ENCODE measurements at regions not wholly inside any gene's neighbourhood (a gene's known extent, or its start where the extent isn't known, plus 50 kb on each side); places are given as distances from the start of the nearest gene placed in this dataset.

- TF ChIP-seq, protein P1, sequence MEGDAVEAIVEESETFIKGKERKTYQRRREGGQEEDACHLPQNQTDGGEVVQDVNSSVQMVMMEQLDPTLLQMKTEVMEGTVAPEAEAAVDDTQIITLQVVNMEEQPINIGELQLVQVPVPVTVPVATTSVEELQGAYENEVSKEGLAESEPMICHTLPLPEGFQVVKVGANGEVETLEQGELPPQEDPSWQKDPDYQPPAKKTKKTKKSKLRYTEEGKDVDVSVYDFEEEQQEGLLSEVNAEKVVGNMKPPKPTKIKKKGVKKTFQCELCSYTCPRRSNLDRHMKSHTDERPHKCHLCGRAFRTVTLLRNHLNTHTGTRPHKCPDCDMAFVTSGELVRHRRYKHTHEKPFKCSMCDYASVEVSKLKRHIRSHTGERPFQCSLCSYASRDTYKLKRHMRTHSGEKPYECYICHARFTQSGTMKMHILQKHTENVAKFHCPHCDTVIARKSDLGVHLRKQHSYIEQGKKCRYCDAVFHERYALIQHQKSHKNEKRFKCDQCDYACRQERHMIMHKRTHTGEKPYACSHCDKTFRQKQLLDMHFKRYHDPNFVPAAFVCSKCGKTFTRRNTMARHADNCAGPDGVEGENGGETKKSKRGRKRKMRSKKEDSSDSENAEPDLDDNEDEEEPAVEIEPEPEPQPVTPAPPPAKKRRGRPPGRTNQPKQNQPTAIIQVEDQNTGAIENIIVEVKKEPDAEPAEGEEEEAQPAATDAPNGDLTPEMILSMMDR (IDR thresholded peaks at IDR 0.05), result no peak
- no peaks in the 10 kb centered on the region for H3K4me1 ChIP-seq
- no peaks in the 10 kb centered on the region for H3K36me3 ChIP-seq (ENCODE audit: insufficient read depth in 1 of 2, low read depth in 1 of 2)
- no peak overlapping the region for H3K4me3 ChIP-seq
- WGBS, 3 donors, result 75 to 79% (median 79%) methylated on average over 4 of the region's 4 CpGs
- no peak for ATAC-seq
- no peak for DNase-seq
- H3K27me3 ChIP-seq (ENCODE audit: insufficient read depth in 3 of 3, low read length in 2 of 3), result no peaks in the 10 kb centered on the region
- intact Hi-C loops (cut with DNase I), result no loop called here
- no peak overlapping the region for H3K27ac ChIP-seq
- no peaks in the 10 kb centered on the region for H3K9me3 ChIP-seq
Observed at GRCh38 chr13:78844106-78844505, 185.2 kb upstream of the OBI1 start.

DNA sequence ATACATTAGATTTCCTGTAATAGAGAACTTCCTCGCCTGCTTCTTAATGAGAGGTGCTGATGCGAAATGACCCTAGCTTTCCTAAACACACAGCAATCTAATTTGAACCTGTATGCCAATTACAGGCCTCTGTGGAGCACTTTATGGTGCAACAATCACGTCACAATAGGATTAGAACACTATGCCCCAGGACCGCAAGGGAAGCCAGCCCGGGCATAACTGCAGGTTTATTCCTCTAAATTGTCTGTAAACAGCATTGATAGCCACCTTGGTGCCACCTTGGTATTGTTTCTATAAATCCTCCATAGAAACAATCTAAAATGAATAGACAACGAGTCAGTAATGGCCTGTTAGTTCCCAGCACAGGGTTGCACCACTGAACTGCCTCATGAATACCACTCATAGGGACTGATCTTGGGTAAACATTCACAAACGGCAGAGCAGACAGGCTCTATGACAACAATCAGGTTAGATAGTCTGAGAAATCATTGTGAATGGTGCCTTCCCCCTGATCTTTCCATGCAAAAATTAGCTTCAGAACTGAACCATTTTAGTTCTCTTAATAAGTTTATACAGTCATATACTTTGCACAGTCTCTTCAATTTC is 182.5 kb upstream of the OBI1 start:
- no peak for ATAC-seq
- 43 to 47% (median 46%) methylated on average over 7 of the region's 7 CpGs for WGBS, 3 donors

GRCh38 chr13:78836238-78836784 is 177.4 kb upstream of the OBI1 start:
- DNase-seq, result no peak
- TF ChIP-seq, protein P1 (IDR thresholded peaks at IDR 0.05), result no peak
- intact Hi-C loops (cut with DNase I), result no loop called here
- WGBS, 3 donors, result 50 to 65% (median 57%) methylated on average over 3 of the region's 3 CpGs
- Histone ChIP-seq H3K9me3 (no peaks in the 10 kb centered on the region), H3K27ac (no peak overlapping the region), H3K36me3 (ENCODE audit: insufficient read depth in 1 of 2, low read depth in 1 of 2) (no peaks in the 10 kb centered on the region), H3K27me3 (ENCODE audit: insufficient read depth in 3 of 3, low read length in 2 of 3) (no peaks in the 10 kb centered on the region), H3K4me3 (no peak overlapping the region), H3K4me1 (no peaks in the 10 kb centered on the region)
- no peak for ATAC-seq

More for the DNA sequence above, 182.5 kb upstream of the OBI1 start:
- Histone ChIP-seq H3K27me3 (ENCODE audit: insufficient read depth in 3 of 3, low read length in 2 of 3) (no peaks in the 10 kb centered on the region), H3K4me1 (no peaks in the 10 kb centered on the region), H3K4me3 (no peak overlapping the region), H3K9me3 (no peaks in the 10 kb centered on the region), H3K36me3 (ENCODE audit: insufficient read depth in 1 of 2, low read depth in 1 of 2) (no peaks in the 10 kb centered on the region), H3K27ac (no peak overlapping the region)
- intact Hi-C loops (cut with DNase I), result no loop called here
- TF ChIP-seq, protein P1 (IDR thresholded peaks at IDR 0.05), result no peak
- DNase-seq, result no peak

GRCh38 chr13:78832461-78832860 is 173.5 kb upstream of the OBI1 start:
- TF ChIP-seq, protein P1 (IDR thresholded peaks at IDR 0.05), result no peak
- intact Hi-C loops (cut with DNase I), result no loop called here
- 46 to 49% (median 47%) methylated on average over 3 of the region's 3 CpGs for WGBS, 3 donors
- H3K36me3 ChIP-seq (ENCODE audit: insufficient read depth in 1 of 2, low read depth in 1 of 2), result no peaks in the 10 kb centered on the region
- DNase-seq (no peak), ATAC-seq (no peak)
- H3K27me3 ChIP-seq (ENCODE audit: insufficient read depth in 3 of 3, low read length in 2 of 3), result no peaks in the 10 kb centered on the region
- no peak overlapping the region for H3K27ac ChIP-seq
- no peak overlapping the region for H3K4me3 ChIP-seq
- H3K4me1 ChIP-seq, result no peaks in the 10 kb centered on the region
- no peaks in the 10 kb centered on the region for H3K9me3 ChIP-seq

GRCh38 chr13:78830508-78830907 is 171.6 kb upstream of the OBI1 start:
- no peak overlapping the region for H3K4me3 ChIP-seq
- ATAC-seq, result no peak
- no peaks in the 10 kb centered on the region for H3K9me3 ChIP-seq
- intact Hi-C loops (cut with DNase I), result no loop called here
- no peak overlapping the region for H3K27ac ChIP-seq
- no peaks in the 10 kb centered on the region for H3K4me1 ChIP-seq
- no peaks in the 10 kb centered on the region for H3K36me3 ChIP-seq (ENCODE audit: insufficient read depth in 1 of 2, low read depth in 1 of 2)
- H3K27me3 ChIP-seq (ENCODE audit: insufficient read depth in 3 of 3, low read length in 2 of 3), result no peaks in the 10 kb centered on the region
- whole genome bisulfite sequencing, 3 donors, result 80 to 93% (median 85%) methylated on average over 1 of the region's 1 CpG
- TF ChIP-seq, protein P1 (IDR thresholded peaks at IDR 0.05), result no peak
- DNase-seq, result no peak
